GM10248 (cell line): ENCODE measurements at regions not wholly inside any gene's neighbourhood (a gene's known extent, or its start where the extent isn't known, plus 50 kb on each side); places are given as distances from the start of the nearest gene placed in this dataset.

Source experiments
- CTCF ChIA-PET: fragments of 300-600 bp; sonication (Branson Sonifier 250); formaldehyde crosslinking; extraction: SDS; loops from one replicate; lab custom pipeline; 2021; ENCODE audit warnings: antibody characterized with exemption; lab: Yijun Ruan, JAX
- POLR2A ChIA-PET: fragments of 350-650 bp; sonication (Branson Sonifier 250); formaldehyde crosslinking; extraction: SDS; loops from one replicate; lab custom pipeline; 2020; ENCODE audit warnings: antibody characterized with exemption; lab: Yijun Ruan, JAX
- DNase-seq: peaks from one replicate; pipeline ENCODE4 v3.0.0; 2012; ENCODE audit errors: extremely low spot score
- TF ChIP-seq, protein P1 (sequence below): IDR thresholded peaks from 2 replicates; pipeline ENCODE4 v1.5.1; 2012; ENCODE audit warnings: mild to moderate bottlenecking, low read depth; ENCODE audit errors: extremely low read depth, missing control alignments, control extremely low read depth

GRCh38 chr16:20129375-20129774 is 55.7 kb upstream of the GPR139 start:
- POLR2A ChIA-PET = no interaction called here
- DNase-seq = no peak
- TF ChIP-seq, protein P1, sequence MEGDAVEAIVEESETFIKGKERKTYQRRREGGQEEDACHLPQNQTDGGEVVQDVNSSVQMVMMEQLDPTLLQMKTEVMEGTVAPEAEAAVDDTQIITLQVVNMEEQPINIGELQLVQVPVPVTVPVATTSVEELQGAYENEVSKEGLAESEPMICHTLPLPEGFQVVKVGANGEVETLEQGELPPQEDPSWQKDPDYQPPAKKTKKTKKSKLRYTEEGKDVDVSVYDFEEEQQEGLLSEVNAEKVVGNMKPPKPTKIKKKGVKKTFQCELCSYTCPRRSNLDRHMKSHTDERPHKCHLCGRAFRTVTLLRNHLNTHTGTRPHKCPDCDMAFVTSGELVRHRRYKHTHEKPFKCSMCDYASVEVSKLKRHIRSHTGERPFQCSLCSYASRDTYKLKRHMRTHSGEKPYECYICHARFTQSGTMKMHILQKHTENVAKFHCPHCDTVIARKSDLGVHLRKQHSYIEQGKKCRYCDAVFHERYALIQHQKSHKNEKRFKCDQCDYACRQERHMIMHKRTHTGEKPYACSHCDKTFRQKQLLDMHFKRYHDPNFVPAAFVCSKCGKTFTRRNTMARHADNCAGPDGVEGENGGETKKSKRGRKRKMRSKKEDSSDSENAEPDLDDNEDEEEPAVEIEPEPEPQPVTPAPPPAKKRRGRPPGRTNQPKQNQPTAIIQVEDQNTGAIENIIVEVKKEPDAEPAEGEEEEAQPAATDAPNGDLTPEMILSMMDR = no peak
- CTCF ChIA-PET = interaction anchor here (0.7 kb wide), 1 partner anchor 22 kb away, joined by 3 read pairs; no protein-coding TSS in a partner anchor
